GM10266 (cell line): ENCODE measurements at regions not wholly inside any gene's neighbourhood (a gene's known extent, or its start where the extent isn't known, plus 50 kb on each side); places are given as distances from the start of the nearest gene placed in this dataset.
"Not testable (repeated sequence)": the region's sequence is repeated elsewhere in the genome, so short reads cannot be mapped to it uniquely, and the experiment has no call there.

Source experiments
- DNase-seq: peaks from one replicate; pipeline ENCODE4 v3.0.0; 2012; ENCODE audit errors: extremely low spot score
- CTCF ChIP-seq: IDR thresholded peaks from 2 replicates; pipeline ENCODE4 v1.5.1; 2012; ENCODE audit warnings: mild to moderate bottlenecking, low read depth; ENCODE audit not compliant: control insufficient read depth, insufficient read depth; ENCODE audit errors: missing control alignments

- DNase-seq: no peak
- no peak for TF ChIP-seq CTCF
Observed at GRCh38 chr5:100108883-100109282, 426.3 kb upstream of the FAM174A start.

DNA sequence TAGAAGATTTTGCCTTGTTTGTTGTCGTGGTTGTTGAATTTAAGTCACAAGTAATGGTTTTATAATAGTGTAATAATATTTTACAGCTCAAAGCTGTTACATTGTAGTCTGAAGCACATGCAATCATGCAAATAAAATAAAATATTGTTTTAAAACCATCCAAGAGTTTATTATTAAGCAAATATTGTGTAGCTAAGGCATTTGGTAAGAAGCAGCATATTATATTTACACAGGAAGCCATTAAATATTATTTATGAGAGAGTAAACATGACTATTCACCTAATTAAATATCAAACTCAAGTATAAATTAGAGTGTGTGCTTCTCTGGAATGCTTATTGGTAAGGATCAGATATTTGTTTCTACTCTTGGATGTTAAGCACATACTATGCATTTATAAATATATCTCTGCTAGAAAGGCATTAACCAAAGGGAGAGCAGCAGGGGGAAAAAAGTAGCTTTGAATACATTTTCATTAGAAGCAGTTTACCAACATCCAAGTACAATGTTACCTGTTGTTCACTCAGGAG is 431.5 kb upstream of the FAM174A start:
- not testable (repeated sequence) for DNase-seq

DNA sequence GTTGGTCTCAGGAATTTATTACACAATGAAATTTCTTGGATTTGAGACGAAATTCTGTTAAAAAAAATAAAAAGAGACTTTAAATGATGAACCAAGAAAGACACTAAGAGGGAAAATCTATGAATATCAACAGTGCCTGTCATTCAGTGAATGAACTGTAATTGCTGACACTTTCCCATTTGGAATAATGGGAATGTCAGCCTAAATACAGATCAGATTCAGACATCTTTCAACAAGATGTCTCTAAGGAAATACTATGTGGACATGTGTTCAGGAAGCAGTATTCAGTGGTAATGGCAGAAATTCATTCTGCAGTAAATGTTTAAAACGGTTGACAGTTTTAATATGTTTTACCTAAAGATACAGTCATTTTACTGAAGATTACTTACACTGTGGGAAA is 433.7 kb upstream of the FAM174A start:
- not testable (repeated sequence) for DNase-seq

DNA sequence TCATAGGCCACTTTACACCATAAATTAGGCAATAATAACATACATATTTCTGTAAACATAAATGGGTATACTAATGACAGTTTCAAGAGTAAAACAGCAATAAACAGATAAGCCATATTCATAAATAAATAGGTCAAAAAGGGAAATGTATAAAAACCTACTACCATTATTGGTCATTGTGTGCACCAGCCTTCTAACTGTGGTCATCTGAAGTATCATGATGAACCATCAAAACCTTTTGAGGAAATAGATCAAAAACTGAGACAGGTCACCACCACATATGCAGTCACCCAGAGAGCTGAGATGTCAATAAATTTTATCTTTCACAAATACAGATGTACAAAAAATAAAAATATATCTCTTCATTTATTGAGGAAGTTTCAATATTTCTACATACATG is 438.8 kb upstream of the FAM174A start:
- DNase-seq: not testable (repeated sequence)

GRCh38 chr5:100080703-100081102 is 454.5 kb upstream of the FAM174A start:
- not testable (repeated sequence) for DNase-seq

DNA sequence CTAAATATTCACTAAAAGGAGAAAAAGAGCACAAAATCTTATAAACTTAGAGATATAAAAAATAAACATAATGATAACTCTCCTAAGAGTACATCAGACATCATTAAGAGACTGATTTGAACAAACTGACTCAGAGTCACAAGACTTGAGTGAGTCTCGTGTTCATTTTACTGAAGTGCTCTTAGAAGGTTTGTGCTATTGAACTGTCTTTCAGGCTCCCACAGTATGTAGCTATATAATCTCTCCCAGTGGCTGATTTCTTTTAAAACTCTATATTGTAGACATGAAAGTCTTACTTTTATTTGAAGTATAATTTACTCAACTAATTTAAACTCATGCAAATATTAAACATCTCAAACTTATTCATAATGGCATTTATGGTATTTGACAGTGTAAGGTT is 456.0 kb upstream of the FAM174A start:
- not testable (repeated sequence) for DNase-seq

DNA sequence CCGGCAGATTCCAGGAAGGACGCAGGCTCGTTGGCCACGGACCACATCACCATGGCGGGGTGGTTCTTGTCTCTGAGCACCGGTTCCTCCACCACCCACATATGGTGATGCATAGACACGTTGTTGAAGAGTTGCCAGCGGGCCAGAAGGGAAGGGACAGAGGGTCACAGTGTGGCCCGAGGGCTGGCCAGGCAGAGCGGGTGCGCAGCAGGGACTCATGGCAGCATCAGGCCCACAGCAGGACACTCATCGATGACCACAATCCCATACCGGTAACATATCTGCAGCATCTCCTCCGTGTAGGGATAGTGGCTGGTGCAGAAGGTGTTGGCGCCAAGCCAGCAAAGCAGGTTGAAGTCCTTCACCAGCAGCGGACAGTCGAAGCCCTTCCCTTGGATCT is 469.2 kb upstream of the FAM174A start:
- DNase-seq: not testable (repeated sequence)

- no peak for TF ChIP-seq CTCF
- no peak for DNase-seq
Observed at GRCh38 chr5:100043475-100043874, 491.7 kb upstream of the FAM174A start.

DNA sequence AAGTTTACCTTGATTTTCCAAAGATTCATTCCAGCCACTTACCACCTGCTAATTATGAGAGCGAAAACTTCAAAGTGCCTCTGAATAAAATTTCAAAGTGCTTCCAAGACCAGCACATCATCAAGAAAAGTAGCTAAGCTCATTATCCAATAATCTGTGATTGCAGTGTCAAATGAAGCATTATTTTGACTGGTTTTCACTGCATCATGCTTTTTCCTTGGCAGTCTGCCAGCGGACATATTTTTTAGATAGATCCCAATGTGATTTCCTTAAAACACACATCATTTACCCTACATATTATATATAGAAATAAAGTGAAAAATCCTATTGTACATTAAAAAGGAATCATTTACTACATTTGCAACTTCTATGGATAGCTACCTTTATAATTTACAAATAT is 508.6 kb upstream of the FAM174A start:
- DNase-seq: no peak
- TF ChIP-seq CTCF: no peak

DNA sequence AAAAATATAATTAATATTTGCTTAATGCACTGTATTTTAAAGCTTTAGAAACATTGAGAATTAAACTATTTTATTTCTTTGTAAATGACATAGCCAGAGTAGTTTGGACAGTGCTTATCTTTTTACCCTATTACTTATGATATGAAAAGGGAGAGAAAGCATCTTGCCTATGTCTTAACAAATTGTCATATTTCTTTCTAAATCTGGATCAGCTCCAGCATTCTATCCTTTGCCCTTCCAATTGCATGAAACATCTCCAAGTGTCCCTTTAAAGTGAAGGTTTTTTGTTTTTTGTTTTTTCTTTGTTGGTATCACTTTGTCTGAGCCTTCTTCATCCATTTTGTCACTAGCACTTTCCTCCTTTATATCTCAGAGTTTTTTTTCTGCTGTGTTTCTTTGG is 511.6 kb upstream of the FAM174A start:
- no peak for DNase-seq
- TF ChIP-seq CTCF: no peak

- DNase-seq: no peak
- no peak for TF ChIP-seq CTCF
Observed at GRCh38 chr5:100017520-100018262, 517.5 kb upstream of the FAM174A start.

DNA sequence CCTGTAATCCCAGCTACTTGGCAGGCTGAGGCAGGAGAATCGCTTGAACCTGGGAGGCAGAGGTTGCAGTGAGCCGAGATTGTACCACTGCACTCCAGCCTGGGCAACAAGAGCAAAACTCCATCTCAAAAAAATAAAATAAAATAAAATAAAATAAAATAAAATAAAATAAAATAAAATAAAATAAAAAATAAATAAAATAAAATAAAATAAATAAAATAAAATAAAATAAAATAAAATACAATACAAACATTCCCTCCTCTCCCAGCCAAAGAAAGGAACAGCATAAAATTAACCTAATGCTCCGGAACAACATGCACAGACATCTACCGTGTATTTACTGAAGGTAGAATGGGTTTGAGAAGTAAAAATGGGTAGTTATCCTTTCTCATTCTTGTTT is 521.9 kb upstream of the FAM174A start:
- not testable (repeated sequence) for DNase-seq

DNA sequence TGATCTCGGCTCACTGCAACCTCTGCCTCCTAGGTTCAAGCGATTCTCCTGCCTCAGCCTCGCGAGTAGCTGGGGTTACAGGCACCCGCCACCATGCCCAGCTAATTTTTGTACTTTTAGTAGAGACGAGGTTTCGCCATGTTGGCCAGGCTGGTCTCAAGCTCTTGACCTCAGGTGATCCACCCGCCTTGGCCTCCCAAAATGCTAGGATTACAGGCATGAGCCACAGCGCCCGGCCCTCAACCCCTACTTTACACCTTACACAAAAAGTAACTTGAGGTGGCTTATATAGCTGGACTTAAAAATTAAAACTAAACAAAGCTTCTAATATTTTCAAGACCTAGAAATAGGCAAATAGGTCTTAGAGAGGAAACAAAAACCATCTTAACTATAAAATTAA is 524.0 kb upstream of the FAM174A start:
- DNase-seq: not testable (repeated sequence)
